HTR-8/SVneo (cell line): ENCODE measurements at regions not wholly inside any gene's neighbourhood (a gene's known extent, or its start where the extent isn't known, plus 50 kb on each side); places are given as distances from the start of the nearest gene placed in this dataset.
"Not testable (repeated sequence)": the region's sequence is repeated elsewhere in the genome, so short reads cannot be mapped to it uniquely, and the experiment has no call there.

Experiments used
- DNase-seq: peaks from one replicate; pipeline ENCODE4 v3.0.0; 2011; ENCODE audit warnings: low spot score, mixed read lengths; ENCODE audit not compliant: insufficient read length
- FAIRE-seq: peaks from 2 replicates; lab custom pipeline; 2011; peaks lifted over from hg19 to GRCh38; lab: Jason Lieb, UNC

- FAIRE-seq (no peak), DNase-seq (no peak)
These were observed 478.8 kb upstream of the CDH11 start for GRCh38 chr16:65600629-65601028.

GRCh38 chr16:65600046-65600445 is 478.2 kb upstream of the CDH11 start:
- DNase-seq (no peak), FAIRE-seq (no peak)

- DNase-seq, result no peak
- no peak for FAIRE-seq
These were observed 476.8 kb upstream of the CDH11 start for GRCh38 chr16:65598621-65599020.

- FAIRE-seq, result no peak
- no peak for DNase-seq
These were observed 461.6 kb upstream of the CDH11 start for GRCh38 chr16:65583498-65583897.

GRCh38 chr16:65579050-65579449 is 457.2 kb upstream of the CDH11 start:
- FAIRE-seq (no peak), DNase-seq (no peak)

GRCh38 chr16:65576631-65577030 is 454.8 kb upstream of the CDH11 start:
- FAIRE-seq, result no peak
- DNase-seq, result no peak

GRCh38 chr16:65576139-65576538 is 454.3 kb upstream of the CDH11 start:
- no peak for FAIRE-seq

GRCh38 chr16:65574326-65574966 is 452.6 kb upstream of the CDH11 start:
- FAIRE-seq, result no peak
- DNase-seq, result no peak

More at GRCh38 chr16:65576139-65576538, 454.3 kb upstream of the CDH11 start:
- no peak for DNase-seq

- FAIRE-seq, result no peak
- DNase-seq, result no peak
These were observed 450.3 kb upstream of the CDH11 start for GRCh38 chr16:65572156-65572555.

GRCh38 chr16:65570261-65570660 is 448.4 kb upstream of the CDH11 start:
- FAIRE-seq (no peak), DNase-seq (no peak)

- DNase-seq (no peak), FAIRE-seq (no peak)
These were observed 438.0 kb upstream of the CDH11 start for GRCh38 chr16:65559846-65560245.

- not testable (repeated sequence) for FAIRE-seq, DNase-seq
These were observed 427.8 kb upstream of the CDH11 start for GRCh38 chr16:65549689-65550088.

GRCh38 chr16:65548470-65548869 is 426.6 kb upstream of the CDH11 start:
- FAIRE-seq, result no peak

GRCh38 chr16:65547772-65548446 is 426.0 kb upstream of the CDH11 start:
- FAIRE-seq (no peak), DNase-seq (no peak)

More at GRCh38 chr16:65548470-65548869, 426.6 kb upstream of the CDH11 start:
- no peak for DNase-seq

- DNase-seq (no peak), FAIRE-seq (no peak)
These were observed 424.5 kb upstream of the CDH11 start for GRCh38 chr16:65546353-65546791.

GRCh38 chr16:65545413-65545956 is 423.6 kb upstream of the CDH11 start:
- FAIRE-seq (no peak), DNase-seq (no peak)

GRCh38 chr16:65543781-65544740 is 422.2 kb upstream of the CDH11 start:
- no peak for DNase-seq
- FAIRE-seq, result no peak

GRCh38 chr16:65541646-65542045 is 419.8 kb upstream of the CDH11 start:
- no peak for DNase-seq
- no peak for FAIRE-seq

GRCh38 chr16:65540901-65541300 is 419.0 kb upstream of the CDH11 start:
- FAIRE-seq (no peak), DNase-seq (no peak)

- DNase-seq (no peak), FAIRE-seq (no peak)
These were observed 417.1 kb upstream of the CDH11 start for GRCh38 chr16:65538976-65539375.
